ENCODE measurements at regions not wholly inside any gene's neighbourhood (a gene's known extent, or its start where the extent isn't known, plus 50 kb on each side); places are given as distances from the start of the nearest gene placed in this dataset.

DNA sequence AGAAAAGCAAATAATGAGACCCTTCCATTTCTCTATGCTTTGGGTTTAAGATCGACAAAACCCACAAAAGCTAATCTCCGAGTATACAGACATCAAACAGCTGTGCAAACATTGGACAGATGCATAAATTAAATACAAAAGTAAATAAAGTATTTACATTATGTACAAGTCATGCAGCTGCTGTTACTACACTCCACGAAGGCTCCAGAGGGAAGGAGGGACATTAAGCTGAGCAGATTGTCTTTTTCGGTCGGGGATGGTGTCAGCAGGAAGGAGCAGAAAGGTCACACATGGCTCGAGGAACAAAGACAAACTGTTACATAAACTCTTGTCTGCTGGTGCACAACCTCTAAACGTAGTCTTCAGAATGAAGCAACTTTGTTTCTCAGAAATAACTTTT lies 88.8 kb upstream of the BARX2 start:
- Mint-ChIP-seq H3K27ac (no peak overlapping the region), H3K4me1 (peaks cover 10% of the 10 kb centered on the region), H3K27me3 (peaks cover 28% of the 10 kb centered on the region), H3K9me3 (no peaks in the 10 kb centered on the region), H3K36me3 (ENCODE audit: low read depth) (peaks cover 1% of the 10 kb centered on the region), H3K4me3 (no peak overlapping the region)
- ChIA-PET CTCF (no interaction called here), POLR2A (no interaction called here)
- DNase-seq, result no peak

DNA sequence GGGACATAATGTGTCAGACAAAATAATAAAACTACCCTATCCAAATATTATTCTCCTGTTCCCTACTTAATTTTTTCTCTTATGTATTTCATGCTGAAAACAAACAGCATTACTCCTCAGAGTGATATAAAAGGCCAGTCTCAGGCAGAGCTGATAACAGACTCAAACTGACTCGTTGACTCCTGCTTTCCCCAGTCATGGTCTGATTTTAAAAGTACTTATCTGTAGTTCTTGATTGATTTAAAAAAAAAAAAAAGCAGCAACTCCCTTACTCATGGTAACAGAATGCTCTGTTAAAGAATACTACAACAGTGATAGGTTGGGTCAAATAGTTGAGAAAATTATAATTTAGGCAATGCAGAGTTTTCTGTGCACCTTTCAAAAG lies 90.3 kb upstream of the BARX2 start:
- POLR2A ChIA-PET, result no interaction called here
- Mint-ChIP-seq H3K36me3 (ENCODE audit: low read depth) (peaks cover 1% of the 10 kb centered on the region), H3K4me3 (no peak overlapping the region), H3K27ac (no peak overlapping the region), H3K27me3 (peaks cover 20% of the 10 kb centered on the region), H3K9me3 (no peaks in the 10 kb centered on the region), H3K4me1 (peaks cover 21% of the 10 kb centered on the region)
- DNase-seq, result no peak
- CTCF ChIA-PET, result no interaction called here

DNA sequence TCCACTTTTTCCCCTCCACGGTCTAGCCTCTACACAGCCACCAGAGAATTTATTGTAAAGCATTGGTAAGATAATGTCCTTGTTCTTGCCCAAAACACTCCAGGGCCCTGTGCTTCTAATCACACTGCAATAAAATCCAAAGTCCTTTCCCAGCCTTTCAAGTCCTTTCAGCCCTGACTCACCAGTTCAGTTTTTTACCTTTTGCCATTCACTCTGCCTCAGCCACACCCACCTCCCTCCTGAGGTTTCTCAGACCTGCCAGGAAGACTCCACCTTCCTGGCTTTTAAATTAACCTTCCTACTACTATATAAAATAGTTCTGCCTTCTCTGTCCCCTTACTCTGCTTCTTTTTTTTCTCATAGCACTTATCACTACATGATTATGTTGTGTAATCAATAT lies 91.0 kb upstream of the ARHGAP32 start:
- Mint-ChIP-seq H3K9me3 (no peaks in the 10 kb centered on the region), H3K27ac (no peak overlapping the region), H3K4me3 (no peak overlapping the region), H3K4me1 (peaks cover 31% of the 10 kb centered on the region), H3K27me3 (peaks cover 13% of the 10 kb centered on the region), H3K36me3 (ENCODE audit: low read depth) (peaks cover 1% of the 10 kb centered on the region)
- ChIA-PET CTCF (no interaction called here), POLR2A (no interaction called here)
- DNase-seq, result no peak

DNA sequence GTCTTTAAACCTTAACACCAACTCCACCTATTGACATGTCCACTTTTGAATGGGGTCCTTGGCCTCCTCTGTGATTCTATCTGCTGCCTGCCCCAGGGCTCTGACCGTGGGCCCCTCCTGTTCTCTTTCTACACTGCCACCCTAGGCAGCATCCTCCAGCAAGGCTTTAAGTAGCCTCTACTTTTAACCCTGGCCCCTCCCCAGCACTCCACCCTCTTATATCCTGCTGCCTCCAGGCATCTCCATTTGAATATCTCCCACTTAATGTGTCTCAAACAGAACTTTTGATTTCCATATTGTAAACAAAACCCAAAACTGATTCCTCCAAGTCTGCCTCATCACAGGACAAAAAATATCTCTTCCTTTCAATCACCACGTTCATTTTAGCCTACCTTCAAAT lies 90.5 kb upstream of the ARHGAP32 start:
- no peak for DNase-seq
- Mint-ChIP-seq H3K36me3 (ENCODE audit: low read depth) (peaks cover 1% of the 10 kb centered on the region), H3K27me3 (peaks cover 14% of the 10 kb centered on the region), H3K9me3 (no peaks in the 10 kb centered on the region), H3K4me3 (no peak overlapping the region), H3K4me1 (peaks cover 36% of the 10 kb centered on the region), H3K27ac (no peak overlapping the region)
- POLR2A ChIA-PET, result no interaction called here
- CTCF ChIA-PET, result no interaction called here

DNA sequence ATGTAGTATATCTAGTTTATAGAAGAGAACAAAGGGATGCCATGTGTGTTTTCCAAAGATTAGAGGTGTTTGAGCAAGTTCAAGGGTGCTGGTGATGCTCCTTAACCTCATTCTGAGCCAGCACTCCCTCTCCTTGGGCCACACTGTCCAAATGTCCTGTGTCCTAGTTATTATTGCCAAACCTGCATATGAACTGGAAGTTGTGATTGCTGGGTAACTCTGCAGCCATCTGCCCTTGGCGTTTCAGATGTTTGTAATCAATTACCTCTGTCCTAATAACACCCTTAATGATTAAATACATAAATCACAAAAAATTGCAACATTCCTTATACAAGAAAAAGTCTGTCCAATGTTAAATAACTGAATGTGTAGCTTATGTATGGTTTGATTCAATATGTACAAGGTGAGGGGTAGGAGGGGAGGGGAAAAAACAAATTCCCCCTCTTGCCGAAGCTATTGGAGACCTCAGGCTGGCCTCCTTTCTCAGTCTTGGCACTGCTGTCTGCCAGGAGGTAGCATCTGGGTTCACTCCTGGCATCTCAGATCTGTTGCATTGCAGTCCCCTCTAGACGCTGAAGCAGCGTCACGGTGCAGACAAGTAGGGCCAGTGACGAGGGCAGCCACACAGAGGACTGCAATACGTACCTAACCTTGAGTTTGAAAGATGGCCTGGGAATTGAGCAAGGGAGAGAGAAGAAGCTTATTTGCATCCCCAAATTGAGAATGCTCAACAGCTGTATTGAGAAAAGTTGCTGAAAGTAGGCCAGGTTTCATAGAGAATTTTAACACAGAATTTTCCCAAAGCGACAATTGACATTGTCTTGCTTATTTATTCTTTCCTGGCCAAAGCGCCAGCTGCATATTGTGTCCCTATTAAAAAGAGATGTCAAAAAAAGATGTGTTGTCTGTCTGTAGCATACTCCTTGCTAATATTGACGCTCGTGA lies 89.6 kb upstream of the ARHGAP32 start:
- CTCF ChIA-PET, result no interaction called here
- DNase-seq, result no peak
- Mint-ChIP-seq H3K27ac (no peak overlapping the region), H3K9me3 (no peaks in the 10 kb centered on the region), H3K4me1 (peaks cover 40% of the 10 kb centered on the region), H3K4me3 (no peak overlapping the region), H3K27me3 (peaks cover 19% of the 10 kb centered on the region), H3K36me3 (ENCODE audit: low read depth) (peaks cover 1% of the 10 kb centered on the region)
- POLR2A ChIA-PET, result no interaction called here

DNA sequence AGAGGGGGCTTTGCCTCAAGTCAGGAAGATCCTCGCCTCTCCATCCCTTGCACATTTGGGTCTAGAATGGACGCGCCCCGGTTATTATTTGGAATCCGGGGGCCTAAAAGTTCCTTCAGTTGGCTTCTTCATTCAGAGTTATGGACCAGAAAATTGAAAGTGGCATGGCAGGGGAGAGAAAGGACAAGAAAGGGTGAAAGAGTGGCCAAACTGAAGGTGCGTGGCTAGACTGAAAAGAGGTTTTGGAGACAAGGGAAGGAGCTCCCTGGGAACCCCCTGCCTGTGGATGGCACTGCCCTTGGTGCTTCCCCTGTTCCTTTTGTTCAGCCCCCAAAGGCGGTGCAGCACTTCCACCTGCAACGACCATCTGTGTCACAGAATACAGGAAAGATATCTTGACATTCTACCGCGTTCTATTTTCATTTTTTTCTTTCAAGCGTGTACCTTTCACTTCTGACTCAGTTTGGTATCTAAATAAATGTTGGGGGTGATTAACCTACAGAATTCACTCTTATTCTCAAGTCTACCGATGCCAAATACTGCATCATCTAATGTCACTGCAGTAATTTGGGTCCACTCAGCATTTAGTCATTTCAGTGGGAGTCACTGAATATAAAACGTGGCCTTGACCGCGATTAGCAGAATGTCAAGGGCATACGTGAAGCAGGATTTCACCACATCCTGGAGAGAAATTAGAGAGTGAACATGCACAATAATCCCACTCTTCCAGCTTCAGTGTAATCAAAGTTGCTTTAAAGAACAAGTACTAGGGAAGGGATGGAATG lies 88.1 kb upstream of the ARHGAP32 start:
- Mint-ChIP-seq H3K4me1 (peaks cover 40% of the 10 kb centered on the region), H3K27ac (peak overlapping the region; percentile 77), H3K9me3 (no peaks in the 10 kb centered on the region), H3K36me3 (ENCODE audit: low read depth) (peaks cover 1% of the 10 kb centered on the region), H3K27me3 (peaks cover 17% of the 10 kb centered on the region), H3K4me3 (peak overlapping the region; percentile 70)
- CTCF ChIA-PET, result no interaction called here
- no peak for DNase-seq
- POLR2A ChIA-PET, result no interaction called here

DNA sequence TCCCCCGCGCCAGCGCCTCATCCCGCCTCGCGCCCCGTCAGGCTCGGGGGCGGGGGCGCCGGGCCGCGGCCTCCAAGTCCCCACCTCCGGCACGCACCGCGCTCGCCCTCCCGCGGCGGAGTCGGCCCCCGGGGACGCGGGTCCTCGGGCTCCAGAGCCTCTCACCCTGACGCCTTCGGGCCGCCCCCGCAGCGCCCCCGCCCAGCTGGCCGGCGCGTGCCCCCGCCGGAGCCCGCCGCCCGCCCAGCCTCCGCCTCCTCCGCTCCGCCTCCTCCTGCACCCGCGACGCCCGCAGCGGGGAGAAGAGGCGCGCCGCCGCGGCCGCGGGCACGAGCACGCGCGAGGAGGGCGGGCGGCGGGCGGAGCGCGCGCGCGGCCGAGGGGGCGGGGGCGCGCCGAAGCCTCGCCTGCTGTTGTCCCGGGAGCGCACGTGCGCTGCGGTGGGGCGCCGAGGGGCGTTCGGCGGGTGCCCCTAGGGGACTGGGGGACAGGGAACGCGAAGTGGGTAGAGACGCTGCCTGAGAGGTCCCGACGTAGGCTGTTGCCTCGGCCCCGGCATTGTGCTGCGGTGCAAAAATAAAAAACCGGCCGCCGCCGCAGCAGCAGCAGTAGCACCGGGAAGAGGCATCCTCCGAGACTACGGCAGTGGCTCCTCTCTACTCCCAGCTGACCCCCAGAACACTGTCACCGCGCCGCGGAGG lies 87.4 kb upstream of the ARHGAP32 start:
- peak; percentile 74 for DNase-seq
- H3K4me1 Mint-ChIP-seq, result peaks cover 40% of the 10 kb centered on the region
- peaks cover 1% of the 10 kb centered on the region for H3K36me3 Mint-ChIP-seq (ENCODE audit: low read depth)
- H3K9me3 Mint-ChIP-seq, result no peaks in the 10 kb centered on the region
- peak overlapping the region; percentile 77 for H3K27ac Mint-ChIP-seq
- ChIA-PET CTCF (no interaction called here), POLR2A (no interaction called here)
- peaks cover 17% of the 10 kb centered on the region for H3K27me3 Mint-ChIP-seq
- peak overlapping the region; percentile 70 for H3K4me3 Mint-ChIP-seq

DNA sequence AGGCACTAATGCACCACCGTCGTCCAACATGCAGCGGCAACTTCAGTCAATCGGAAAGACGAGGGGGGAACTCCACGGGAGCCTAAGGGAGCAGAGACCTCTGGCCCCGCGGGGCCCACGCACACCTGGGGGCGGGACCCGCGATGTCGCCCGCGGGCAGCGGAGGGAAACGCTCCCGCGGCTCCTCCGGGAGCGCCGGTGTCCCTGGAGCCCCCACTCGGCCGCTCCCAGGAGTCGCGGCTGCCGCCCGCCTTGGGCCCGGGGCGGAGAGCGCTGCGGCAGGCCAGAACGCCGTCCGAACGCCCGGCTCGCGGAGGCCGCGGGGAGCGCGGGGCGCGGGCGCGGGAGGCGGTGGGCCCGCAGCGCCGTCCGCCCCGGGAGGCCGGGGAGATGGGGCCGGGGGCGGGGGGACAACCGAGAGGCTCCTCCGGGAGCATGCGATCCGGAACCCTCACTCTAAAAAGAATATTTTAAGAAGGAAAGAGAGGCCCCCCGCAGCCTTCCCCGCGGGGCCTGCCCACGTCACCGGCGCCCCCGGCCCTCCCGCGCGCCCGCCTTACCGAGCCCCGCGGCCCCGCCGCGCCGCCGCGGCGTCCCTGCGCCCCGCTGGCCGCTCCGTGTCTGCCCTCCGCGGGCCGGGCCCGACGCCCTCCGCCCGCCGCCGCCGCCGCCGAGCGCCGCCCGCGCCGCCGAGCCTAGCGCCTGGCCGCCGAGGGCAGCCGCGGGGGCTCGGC lies 86.6 kb upstream of the ARHGAP32 start:
- peaks cover 40% of the 10 kb centered on the region for H3K4me1 Mint-ChIP-seq

DNA sequence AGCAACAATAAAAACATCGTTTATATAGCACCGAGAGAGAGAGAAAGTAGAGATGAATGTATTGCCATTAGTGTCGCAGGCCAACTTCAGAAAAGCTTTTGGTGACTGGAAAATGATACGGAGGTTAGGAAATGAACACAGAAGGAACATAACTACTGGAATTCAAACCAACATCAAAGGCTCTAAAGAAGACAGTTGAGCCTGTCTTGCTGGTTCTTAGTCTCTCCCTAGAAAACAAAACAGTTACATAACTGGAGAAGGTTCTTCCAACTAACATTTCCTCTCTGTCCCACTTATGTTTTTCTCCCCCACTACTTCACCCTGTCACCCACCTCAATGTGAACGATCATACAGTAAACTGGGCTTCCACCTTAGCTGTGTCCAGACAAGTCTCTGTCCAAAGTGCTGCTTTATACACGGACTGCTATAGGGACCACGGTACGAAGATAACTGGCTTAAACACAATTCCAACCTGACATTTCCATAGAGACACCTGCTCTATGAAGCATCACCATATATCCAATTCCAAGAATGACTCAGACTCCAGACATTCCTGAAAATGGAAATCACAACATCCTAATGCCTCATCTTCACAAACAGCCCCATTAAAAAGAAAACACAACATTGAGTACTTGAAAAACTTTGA lies 85.2 kb upstream of the ARHGAP32 start:
- Mint-ChIP-seq H3K36me3 (ENCODE audit: low read depth) (no peaks in the 10 kb centered on the region), H3K4me3 (peak overlapping the region; percentile 81), H3K27me3 (peaks cover 15% of the 10 kb centered on the region), H3K4me1 (peaks cover 29% of the 10 kb centered on the region), H3K9me3 (no peaks in the 10 kb centered on the region), H3K27ac (no peak overlapping the region)
- DNase-seq, result no peak
- POLR2A ChIA-PET, result no interaction called here
- CTCF ChIA-PET, result no interaction called here

More for the DNA sequence above, 86.6 kb upstream of the ARHGAP32 start:
- no peak for DNase-seq
- peak overlapping the region; percentile 76 for H3K27ac Mint-ChIP-seq
- peaks cover 1% of the 10 kb centered on the region for H3K36me3 Mint-ChIP-seq (ENCODE audit: low read depth)
- CTCF ChIA-PET, result no interaction called here
- peaks cover 15% of the 10 kb centered on the region for H3K27me3 Mint-ChIP-seq
- POLR2A ChIA-PET, result no interaction called here
- H3K4me3 Mint-ChIP-seq, result peak overlapping the region; percentile 81
- H3K9me3 Mint-ChIP-seq, result no peaks in the 10 kb centered on the region

DNA sequence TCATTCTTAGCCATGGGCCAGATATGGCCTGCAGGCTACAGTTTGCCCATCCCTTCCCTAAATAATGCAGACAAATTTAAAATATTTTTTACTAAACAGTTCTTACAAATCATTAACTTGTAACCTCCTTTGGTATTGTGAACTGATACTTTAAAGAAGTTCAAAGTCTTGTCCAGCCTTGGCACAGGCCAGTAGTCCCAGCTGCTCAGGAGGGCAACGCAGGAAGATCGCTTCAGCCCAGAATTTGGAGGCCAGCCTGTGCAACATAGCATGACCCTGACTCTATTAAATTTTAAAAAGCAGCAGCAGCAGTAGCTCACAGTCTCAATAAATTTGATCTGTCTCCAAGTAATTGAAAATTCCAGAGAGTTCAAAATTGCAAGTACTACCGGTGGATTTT lies 83.7 kb upstream of the ARHGAP32 start:
- H3K36me3 Mint-ChIP-seq (ENCODE audit: low read depth), result no peaks in the 10 kb centered on the region
- CTCF ChIA-PET, result no interaction called here
- POLR2A ChIA-PET, result no interaction called here
- H3K9me3 Mint-ChIP-seq, result no peaks in the 10 kb centered on the region
- peaks cover 15% of the 10 kb centered on the region for H3K27me3 Mint-ChIP-seq
- H3K27ac Mint-ChIP-seq, result no peak overlapping the region
- no peak for DNase-seq
- no peak overlapping the region for H3K4me3 Mint-ChIP-seq
- peaks cover 23% of the 10 kb centered on the region for H3K4me1 Mint-ChIP-seq

DNA sequence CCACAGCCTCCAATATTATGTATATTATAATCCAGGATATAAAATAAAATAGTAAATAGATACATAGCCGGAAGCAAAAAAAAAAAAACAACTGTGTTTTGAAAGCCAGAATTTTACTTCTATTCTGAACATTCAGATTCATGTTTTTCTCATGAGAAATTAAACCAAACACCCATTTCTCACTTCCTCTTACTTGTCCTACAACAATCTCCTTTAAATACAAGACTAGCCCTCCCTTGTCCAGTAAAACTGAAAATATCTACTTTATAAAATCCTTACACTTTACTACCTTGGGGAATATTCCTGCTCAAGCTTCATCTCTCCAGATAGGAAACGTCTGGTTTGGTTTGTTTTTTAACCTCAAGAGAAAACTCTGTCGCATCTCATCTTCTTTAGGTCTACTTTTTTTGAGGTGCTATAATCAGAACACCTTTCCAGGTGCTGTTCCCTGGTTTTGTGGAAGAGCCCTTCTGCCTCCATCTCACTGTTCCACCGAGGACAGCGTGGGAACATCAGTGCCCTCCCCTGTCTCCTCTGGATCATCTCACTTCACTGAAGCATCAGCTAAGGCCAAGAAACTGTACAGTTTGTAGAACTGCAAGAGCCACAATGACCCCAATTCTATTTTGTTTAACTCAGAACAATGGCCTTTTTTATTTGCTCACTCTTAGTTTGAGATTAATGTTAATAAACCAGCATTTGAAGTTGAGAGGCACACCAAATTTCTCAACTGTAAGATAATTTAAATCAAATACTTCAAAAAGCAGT lies 82.0 kb upstream of the ARHGAP32 start:
- H3K9me3 Mint-ChIP-seq, result no peaks in the 10 kb centered on the region
- DNase-seq, result no peak
- H3K36me3 Mint-ChIP-seq (ENCODE audit: low read depth), result no peaks in the 10 kb centered on the region
- ChIA-PET CTCF (no interaction called here), POLR2A (no interaction called here)
- H3K4me3 Mint-ChIP-seq, result no peak overlapping the region
- peaks cover 14% of the 10 kb centered on the region for H3K4me1 Mint-ChIP-seq
- no peak overlapping the region for H3K27ac Mint-ChIP-seq
- H3K27me3 Mint-ChIP-seq, result peaks cover 15% of the 10 kb centered on the region

DNA sequence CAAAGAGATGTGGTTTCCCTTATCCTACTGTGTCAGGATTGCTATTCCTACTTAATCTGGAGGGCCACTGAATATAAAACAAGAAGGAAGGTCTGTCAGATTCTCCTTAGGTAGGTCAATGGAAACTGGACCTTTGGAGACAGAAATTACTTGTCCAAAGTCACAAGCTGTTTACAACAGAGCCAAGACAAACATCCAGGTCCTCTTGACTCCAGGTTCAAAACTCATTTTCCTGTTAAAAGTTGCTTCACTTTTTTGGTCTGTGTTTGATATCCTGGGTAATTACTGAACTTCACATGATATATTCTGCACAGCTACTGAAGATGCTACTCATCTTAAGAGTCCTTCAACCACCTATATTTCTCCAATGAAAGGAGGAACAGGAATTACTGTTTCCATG lies 81.2 kb upstream of the ARHGAP32 start:
- ChIA-PET POLR2A (no interaction called here), CTCF (no interaction called here)
- Mint-ChIP-seq H3K9me3 (no peaks in the 10 kb centered on the region), H3K36me3 (ENCODE audit: low read depth) (no peaks in the 10 kb centered on the region), H3K4me3 (no peak overlapping the region), H3K4me1 (peaks cover 13% of the 10 kb centered on the region), H3K27me3 (peaks cover 14% of the 10 kb centered on the region), H3K27ac (no peak overlapping the region)
- DNase-seq, result no peak

Data from activated CD4-positive, alpha-beta T cell treated with anti-CD3 and anti-CD28 coated beads, Interleukin-2, amount 10 ng/mL, durations not matched to agents 7 days and 5 days (primary cell).